H9 (cell line): ENCODE measurements at regions not wholly inside any gene's neighbourhood (a gene's known extent, or its start where the extent isn't known, plus 50 kb on each side); places are given as distances from the start of the nearest gene placed in this dataset.
A peak's percentile ranks its signal among the peaks of the same experiment; 100 is the strongest.

Experiments
- DNase-seq: peaks from one replicate; pipeline ENCODE4 v3.0.0-alpha.2; 2017
- H2AFZ ChIP-seq: one replicate; pipeline ENCODE4 v1.6.1; 2013; ENCODE audit warnings: mild to moderate bottlenecking, low read length, control low read depth, moderate library complexity
- H2AK5ac ChIP-seq: 2 replicates; pipeline ENCODE4 v1.6.1; 2013; ENCODE audit warnings: low read length, control low read depth, mixed read lengths; ENCODE audit not compliant: insufficient read length
- H2BK120ac ChIP-seq: one replicate; pipeline ENCODE4 v1.6.1; 2013; ENCODE audit warnings: low read depth, mild to moderate bottlenecking, low read length, control low read depth, inconsistent platforms; ENCODE audit not compliant: poor library complexity, severe bottlenecking
- H2BK12ac ChIP-seq: 2 replicates; pipeline ENCODE4 v1.6.1; 2013; ENCODE audit warnings: low read length, control low read depth, mixed read lengths, low read depth; ENCODE audit not compliant: insufficient read length
- H2BK15ac ChIP-seq: 2 replicates; pipeline ENCODE4 v1.6.1; 2013; ENCODE audit warnings: low read depth, low read length, control low read depth
- H2BK20ac ChIP-seq: one replicate; pipeline ENCODE4 v1.6.1; 2013; ENCODE audit warnings: low read depth, mild to moderate bottlenecking, low read length, control low read depth, inconsistent platforms; ENCODE audit not compliant: poor library complexity, severe bottlenecking
- H2BK5ac ChIP-seq: 2 replicates; pipeline ENCODE4 v1.6.1; 2013; ENCODE audit warnings: low read length, control low read depth, mixed read lengths; ENCODE audit not compliant: insufficient read length
- H3K14ac ChIP-seq: 2 replicates; pipeline ENCODE4 v1.6.1; 2013; ENCODE audit warnings: low read length, control low read depth; ENCODE audit not compliant: insufficient read depth
- H3K18ac ChIP-seq: 2 replicates; pipeline ENCODE4 v1.6.1; 2013; ENCODE audit warnings: low read depth, mild to moderate bottlenecking, mixed read lengths, low read length, control low read depth; ENCODE audit not compliant: insufficient read length
- H3K23ac ChIP-seq: 2 replicates; pipeline ENCODE4 v1.6.1; 2013; ENCODE audit warnings: low read length, control low read depth, mixed read lengths, low read depth; ENCODE audit not compliant: insufficient read length
- H3K23me2 ChIP-seq: 2 replicates; pipeline ENCODE4 v1.6.1; 2013; ENCODE audit warnings: low read depth, mild to moderate bottlenecking, mixed read lengths, low read length, control low read depth; ENCODE audit not compliant: insufficient read length, poor library complexity, severe bottlenecking
- H3K27ac ChIP-seq: 2 replicates; pipeline ENCODE4 v1.5.1; 2013; ENCODE audit warnings: low read length, control low read depth, mixed read lengths, low read depth; ENCODE audit not compliant: insufficient read length
- H3K27me3 ChIP-seq: 2 replicates; pipeline ENCODE4 v1.6.1; 2013; ENCODE audit warnings: low read length, control low read depth, inconsistent platforms; ENCODE audit not compliant: insufficient read depth
- H3K4ac ChIP-seq: 2 replicates; pipeline ENCODE4 v1.6.1; 2013; ENCODE audit warnings: low read depth, mild to moderate bottlenecking, control low read depth, inconsistent platforms, low read length, moderate library complexity
- H3K4me1 ChIP-seq: 2 replicates; pipeline ENCODE4 v1.6.1; 2013; ENCODE audit warnings: low read length, control low read depth, inconsistent platforms; ENCODE audit not compliant: insufficient read depth
- H3K4me2 ChIP-seq: 2 replicates; pipeline ENCODE4 v1.6.1; 2013; ENCODE audit warnings: low read length, control low read depth, mixed read lengths; ENCODE audit not compliant: insufficient read length, insufficient read depth
- H3K56ac ChIP-seq: 2 replicates; pipeline ENCODE4 v1.6.1; 2013; ENCODE audit warnings: low read depth, mild to moderate bottlenecking, mixed read lengths, low read length, control low read depth; ENCODE audit not compliant: insufficient read length
- H3K79me1 ChIP-seq: 2 replicates; pipeline ENCODE4 v1.6.1; 2013; ENCODE audit warnings: low read depth, mild to moderate bottlenecking, moderate library complexity, low read length, control low read depth, inconsistent platforms; ENCODE audit not compliant: insufficient read depth, poor library complexity, severe bottlenecking
- H3K79me2 ChIP-seq: 2 replicates; pipeline ENCODE4 v1.6.1; 2013; ENCODE audit warnings: low read length, control low read depth, inconsistent platforms; ENCODE audit not compliant: insufficient read depth
- H3K9ac ChIP-seq: 2 replicates; pipeline ENCODE4 v1.6.1; 2013; ENCODE audit warnings: low read length, control low read depth, mixed read lengths; ENCODE audit not compliant: insufficient read length; ENCODE audit errors: extremely low read depth
- H3K9me3 ChIP-seq: one replicate; pipeline ENCODE4 v1.6.1; 2013; ENCODE audit warnings: low read depth, low read length, inconsistent platforms; ENCODE audit not compliant: control insufficient read depth
- H3T11ph ChIP-seq: one replicate; pipeline ENCODE4 v1.6.1; 2013; ENCODE audit warnings: mild to moderate bottlenecking, low read length, control low read depth, inconsistent platforms
- H4K20me1 ChIP-seq: one replicate; pipeline ENCODE4 v1.6.1; 2013; ENCODE audit not compliant: control insufficient read depth, insufficient read length, insufficient read depth
- H4K5ac ChIP-seq: 2 replicates; pipeline ENCODE4 v1.6.1; 2013; ENCODE audit warnings: low read depth, mild to moderate bottlenecking, mixed read lengths, low read length, control low read depth; ENCODE audit not compliant: insufficient read length
- H4K8ac ChIP-seq: replicated peaks from 2 replicates; pipeline ENCODE4 v1.6.1; 2013; ENCODE audit warnings: low read length, control low read depth, mixed read lengths, low read depth; ENCODE audit not compliant: insufficient read length
- H4K91ac ChIP-seq: 2 replicates; pipeline ENCODE4 v1.6.1; 2013; ENCODE audit warnings: low read depth, mild to moderate bottlenecking, moderate library complexity, mixed read lengths, low read length, control low read depth; ENCODE audit not compliant: insufficient read length
- H3K27ac Mint-ChIP-seq, 3 experiments: 2 replicates in 2 of 3; 3 replicates in 1 of 3; pipeline ENCODE4 v1.8.0; 2020 to 2021; ENCODE audit warnings: mixed read lengths in 3 of 3, mild to moderate bottlenecking in 1 of 3, moderate library complexity in 1 of 3
- H3K27me3 Mint-ChIP-seq: 2 replicates; pipeline ENCODE4 v1.8.0; 2021; ENCODE audit warnings: low read depth, mild to moderate bottlenecking, moderate library complexity, mixed read lengths
- H3K36me3 Mint-ChIP-seq, 3 experiments: 2 replicates in 2 of 3; 3 replicates in 1 of 3; pipeline ENCODE4 v1.8.0; 2020 to 2021; ENCODE audit warnings: low read depth in 3 of 3, mixed read lengths in 3 of 3; ENCODE audit not compliant: insufficient read depth in 1 of 3
- H3K4me1 Mint-ChIP-seq, 2 experiments: 2 replicates each; pipeline ENCODE4 v1.8.0; 2020; ENCODE audit warnings: mixed read lengths in 2 of 2
- H3K4me3 Mint-ChIP-seq, 2 experiments: 2 replicates in 1 of 2; 3 replicates in 1 of 2; pipeline ENCODE4 v1.8.0; 2020 to 2021; ENCODE audit warnings: mild to moderate bottlenecking in 2 of 2, mixed read lengths in 2 of 2, moderate library complexity in 1 of 2
- H3K9me3 Mint-ChIP-seq, 2 experiments: 2 replicates in 1 of 2; 3 replicates in 1 of 2; pipeline ENCODE4 v1.8.0; 2020; ENCODE audit warnings: mild to moderate bottlenecking in 2 of 2, mixed read lengths in 2 of 2, moderate library complexity in 1 of 2
- CTCF ChIP-seq: fragments of 200-600 bp; sonication (generic); conservative IDR thresholded peaks from 3 replicates; pipeline ENCODE4 v1.8.0; 2021; ENCODE audit warnings: antibody characterized with exemption, mild to moderate bottlenecking
- WGBS: extraction: QIAGEN DNeasy Blood & Tissue Kit; methylation state at CpG from one replicate; pipeline ENCODE4 v1.1.7; 2013; ENCODE audit warnings: missing lambda C conversion rate, low lambda C conversion rate, mixed read lengths; ENCODE audit not compliant: insufficient read length; ENCODE audit errors: extremely low coverage; 5-methylcytosine and 5-hydroxymethylcytosine counted together

- Histone ChIP-seq H3K4me1 (no peaks in the 10 kb centered on the region), H4K91ac (no peak overlapping the region), H4K20me1 (no peaks in the 10 kb centered on the region), H3K9me3 (no peaks in the 10 kb centered on the region), H2AK5ac (no peak overlapping the region), H2AFZ (no peak overlapping the region), H3K4ac (no peak overlapping the region), H4K8ac (no peak overlapping the region), H2BK120ac (no peak overlapping the region), H4K5ac (no peak overlapping the region), H3K9ac (no peak overlapping the region), H3K27ac (no peak overlapping the region), H3K23ac (no peak overlapping the region), H3K56ac (no peak overlapping the region), H2BK5ac (no peak overlapping the region), H3T11ph (no peak overlapping the region), H3K79me1 (no peaks in the 10 kb centered on the region), H2BK12ac (no peak overlapping the region), H3K79me2 (no peaks in the 10 kb centered on the region), H2BK20ac (no peak overlapping the region), H3K18ac (no peak overlapping the region), H3K14ac (no peak overlapping the region), H3K27me3 (no peaks in the 10 kb centered on the region), H3K23me2 (no peaks in the 10 kb centered on the region), H2BK15ac (no peak overlapping the region), H3K4me2 (no peak overlapping the region)
- Mint-ChIP-seq H3K9me3 (no peaks in the 10 kb centered on the region; a peak in 1 of 5 replicates), H3K27me3 (no peaks in the 10 kb centered on the region), H3K4me3 (no peak overlapping the region), H3K27ac (no peak overlapping the region), H3K4me1 (peaks cover 8 to 10% of the 10 kb centered on the region in 2 experiments), H3K36me3 (no peaks in the 10 kb centered on the region)
- peak; percentile 69 for TF ChIP-seq CTCF
- no peak for DNase-seq
- WGBS: no CpG with 5 or more reads among the region's 5 CpGs
Observed at GRCh38 chr16:8355675-8356074, 234.6 kb downstream of the TMEM114 start.
